DOHH2 (cell line): ENCODE measurements at regions not wholly inside any gene's neighbourhood (a gene's known extent, or its start where the extent isn't known, plus 50 kb on each side); places are given as distances from the start of the nearest gene placed in this dataset.

Experiments
- H3F3A ChIP-seq: fragments of 200-600 bp; sonication (generic), shearing (Covaris generic); 2 replicates; pipeline ENCODE4 v1.6.0; 2016; ENCODE audit warnings: antibody characterized with exemption, mild to moderate bottlenecking; ENCODE audit not compliant: control insufficient read depth, insufficient read depth
- H3K27ac ChIP-seq: fragments of 200-600 bp; sonication (generic); 2 replicates; pipeline ENCODE4 v1.5.1; 2014; ENCODE audit warnings: low read depth, mild to moderate bottlenecking, low read length, moderate library complexity
- H3K27me3 ChIP-seq: fragments of 200-600 bp; sonication (generic); 2 replicates; pipeline ENCODE4 v1.6.1; 2014; ENCODE audit warnings: mild to moderate bottlenecking, low read length, mixed read lengths; ENCODE audit not compliant: control insufficient read depth
- H3K36me3 ChIP-seq: fragments of 200-600 bp; sonication (generic); 2 replicates; pipeline ENCODE4 v1.6.1; 2014; ENCODE audit warnings: mild to moderate bottlenecking, low read length, moderate library complexity, mixed read lengths; ENCODE audit not compliant: control insufficient read depth
- H3K4me1 ChIP-seq: fragments of 200-600 bp; sonication (generic); 2 replicates; pipeline ENCODE4 v1.6.1; 2014; ENCODE audit warnings: mild to moderate bottlenecking, low read length, mixed read lengths; ENCODE audit not compliant: control insufficient read depth
- H3K4me2 ChIP-seq: fragments of 200-600 bp; sonication (generic); 2 replicates; pipeline ENCODE4 v1.6.0; 2014; ENCODE audit warnings: mild to moderate bottlenecking, low read length, moderate library complexity
- H3K4me3 ChIP-seq: fragments of 200-600 bp; sonication (generic); 2 replicates; pipeline ENCODE4 v1.5.1; 2014; ENCODE audit warnings: mild to moderate bottlenecking, low read length, mixed read lengths
- H3K79me2 ChIP-seq: fragments of 200-600 bp; sonication (generic); 2 replicates; pipeline ENCODE4 v1.6.1; 2014; ENCODE audit warnings: mild to moderate bottlenecking, low read length, mixed read lengths; ENCODE audit not compliant: control insufficient read depth
- H3K9me2 ChIP-seq: fragments of 200-600 bp; sonication (generic); replicated peaks from 2 replicates; pipeline ENCODE4 v1.6.1; 2014; ENCODE audit warnings: mild to moderate bottlenecking, low read length, mixed read lengths; ENCODE audit not compliant: control insufficient read depth
- H3K9me3 ChIP-seq: fragments of 200-600 bp; sonication (generic); 2 replicates; pipeline ENCODE4 v1.6.1; 2014; ENCODE audit warnings: antibody characterized with exemption, low read length, mixed read lengths; ENCODE audit not compliant: control insufficient read depth, insufficient read depth
- H4K20me1 ChIP-seq: fragments of 200-600 bp; sonication (generic); 2 replicates; pipeline ENCODE4 v1.6.0; 2014; ENCODE audit warnings: low read depth, mild to moderate bottlenecking, antibody characterized with exemption, low read length, moderate library complexity; ENCODE audit not compliant: control insufficient read depth, insufficient read depth
- EZH2phosphoT487 ChIP-seq: fragments of 200-600 bp; sonication (generic); IDR thresholded peaks from 2 replicates; pipeline ENCODE4 v1.6.1; 2017; ENCODE audit warnings: borderline replicate concordance, mild to moderate bottlenecking, antibody characterized with exemption, low read length, moderate library complexity, mixed read lengths
- TF ChIP-seq, protein P1 (sequence below): fragments of 200-600 bp; sonication (generic); IDR thresholded peaks from one replicate; pipeline ENCODE4 v1.5.1; 2014; ENCODE audit warnings: antibody characterized with exemption, mild to moderate bottlenecking, low read depth, low read length; ENCODE audit not compliant: poor library complexity, severe bottlenecking

GRCh38 chr3:96677156-96677555 is 137.2 kb upstream of the EPHA6 start:
- no peak overlapping the region for H3K4me2 ChIP-seq
- H3K9me3 ChIP-seq, result no peaks in the 10 kb centered on the region
- no peaks in the 10 kb centered on the region for H3K9me2 ChIP-seq
- H3K4me3 ChIP-seq, result no peak overlapping the region
- TF ChIP-seq, protein P1, sequence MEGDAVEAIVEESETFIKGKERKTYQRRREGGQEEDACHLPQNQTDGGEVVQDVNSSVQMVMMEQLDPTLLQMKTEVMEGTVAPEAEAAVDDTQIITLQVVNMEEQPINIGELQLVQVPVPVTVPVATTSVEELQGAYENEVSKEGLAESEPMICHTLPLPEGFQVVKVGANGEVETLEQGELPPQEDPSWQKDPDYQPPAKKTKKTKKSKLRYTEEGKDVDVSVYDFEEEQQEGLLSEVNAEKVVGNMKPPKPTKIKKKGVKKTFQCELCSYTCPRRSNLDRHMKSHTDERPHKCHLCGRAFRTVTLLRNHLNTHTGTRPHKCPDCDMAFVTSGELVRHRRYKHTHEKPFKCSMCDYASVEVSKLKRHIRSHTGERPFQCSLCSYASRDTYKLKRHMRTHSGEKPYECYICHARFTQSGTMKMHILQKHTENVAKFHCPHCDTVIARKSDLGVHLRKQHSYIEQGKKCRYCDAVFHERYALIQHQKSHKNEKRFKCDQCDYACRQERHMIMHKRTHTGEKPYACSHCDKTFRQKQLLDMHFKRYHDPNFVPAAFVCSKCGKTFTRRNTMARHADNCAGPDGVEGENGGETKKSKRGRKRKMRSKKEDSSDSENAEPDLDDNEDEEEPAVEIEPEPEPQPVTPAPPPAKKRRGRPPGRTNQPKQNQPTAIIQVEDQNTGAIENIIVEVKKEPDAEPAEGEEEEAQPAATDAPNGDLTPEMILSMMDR, result no peak
- TF ChIP-seq EZH2phosphoT487, result no peak
- H3K4me1 ChIP-seq, result no peaks in the 10 kb centered on the region
- no peaks in the 10 kb centered on the region for H3K36me3 ChIP-seq
- no peaks in the 10 kb centered on the region for H3K27me3 ChIP-seq
- no peak overlapping the region for H3K27ac ChIP-seq
- no peaks in the 10 kb centered on the region for H4K20me1 ChIP-seq
- H3F3A ChIP-seq, result no peaks in the 10 kb centered on the region
- H3K79me2 ChIP-seq, result no peaks in the 10 kb centered on the region

GRCh38 chr3:96678325-96678724 is 136.1 kb upstream of the EPHA6 start:
- Histone ChIP-seq H4K20me1 (no peaks in the 10 kb centered on the region), H3F3A (no peaks in the 10 kb centered on the region), H3K4me1 (no peaks in the 10 kb centered on the region), H3K4me3 (no peak overlapping the region), H3K9me2 (no peaks in the 10 kb centered on the region), H3K36me3 (no peaks in the 10 kb centered on the region), H3K79me2 (no peaks in the 10 kb centered on the region), H3K4me2 (no peak overlapping the region), H3K27me3 (no peaks in the 10 kb centered on the region), H3K27ac (no peak overlapping the region), H3K9me3 (no peaks in the 10 kb centered on the region)
- TF ChIP-seq, protein P1, result no peak
- TF ChIP-seq EZH2phosphoT487, result no peak

DNA sequence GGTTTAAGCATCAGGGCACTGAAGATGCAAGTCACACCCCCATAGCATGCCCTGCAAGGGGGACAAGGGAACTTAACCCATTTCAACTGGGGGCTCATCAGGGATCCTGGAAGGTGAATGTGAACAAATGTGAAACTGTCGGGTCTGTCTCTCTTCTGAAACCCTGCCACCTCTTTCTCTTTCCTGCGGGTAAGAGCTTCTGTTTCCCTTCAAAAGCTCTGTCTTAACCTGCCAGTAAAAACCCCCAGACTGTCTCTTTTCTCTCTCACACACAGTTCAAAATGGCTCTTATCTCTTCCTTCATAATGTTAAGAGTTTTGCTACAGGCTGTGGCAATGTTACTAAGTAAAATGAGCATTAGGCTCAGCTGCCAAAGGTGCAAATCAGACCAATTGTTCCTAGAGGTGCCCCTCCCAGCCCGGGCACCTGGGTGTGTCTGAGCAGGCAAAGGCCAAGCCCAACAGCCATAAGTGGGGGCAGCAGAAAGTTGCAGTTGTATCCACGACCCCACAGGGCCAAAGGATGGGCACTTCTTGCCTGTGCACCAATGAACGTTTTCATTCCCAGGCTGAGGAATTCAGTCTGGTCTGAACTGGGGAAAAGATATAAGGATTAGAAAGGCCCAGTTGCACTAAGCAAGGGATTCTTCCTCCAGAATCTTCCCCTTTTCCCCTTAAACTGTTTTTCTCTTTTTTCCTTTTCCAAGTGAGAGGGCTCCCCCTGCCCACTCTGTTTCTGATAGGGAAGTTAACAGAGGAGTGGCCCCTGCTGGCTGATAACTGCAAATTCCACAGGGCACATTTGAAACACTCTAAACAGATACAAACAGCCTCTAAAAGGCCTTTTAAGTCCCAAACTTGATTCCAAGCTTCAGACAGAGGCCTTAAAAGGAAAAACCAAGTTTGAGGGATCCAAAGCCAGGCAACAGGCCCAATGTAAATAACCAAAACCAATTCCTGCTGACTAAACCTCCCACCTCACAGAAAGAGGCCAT is 113.8 kb upstream of the EPHA6 start:
- Histone ChIP-seq H3K9me3 (no peaks in the 10 kb centered on the region; the same call in 1 of the 2 replicates), H3K4me1 (no peaks in the 10 kb centered on the region), H3K27ac (no peak overlapping the region), H3F3A (no peaks in the 10 kb centered on the region), H3K9me2 (no peaks in the 10 kb centered on the region), H4K20me1 (no peaks in the 10 kb centered on the region), H3K4me2 (no peak overlapping the region), H3K79me2 (no peaks in the 10 kb centered on the region), H3K4me3 (no peak overlapping the region), H3K36me3 (no peaks in the 10 kb centered on the region), H3K27me3 (no peaks in the 10 kb centered on the region)
- TF ChIP-seq, protein P1, result no peak
